GM12878 (cell line): ENCODE measurements at regions not wholly inside any gene's neighbourhood (a gene's known extent, or its start where the extent isn't known, plus 50 kb on each side); places are given as distances from the start of the nearest gene placed in this dataset.

Experiments
- CBFB ChIP-seq: IDR thresholded peaks from 2 replicates; pipeline ENCODE4 v1.6.1; 2016; ENCODE audit warnings: antibody characterized with exemption, low read depth
- CTCF ChIP-seq, 3 experiments: IDR thresholded peaks in 2 of 3; conservative IDR thresholded peaks in 1 of 3; 2 replicates each; pipeline ENCODE4 v1.5.1; 2011; ENCODE audit warnings: low read depth in 3 of 3, low read length in 3 of 3, mild to moderate bottlenecking in 3 of 3, control low read depth in 2 of 3, moderate library complexity in 2 of 3, inconsistent platforms in 1 of 3, mixed read lengths in 1 of 3; ENCODE audit not compliant: control insufficient read depth in 2 of 3, insufficient read depth in 1 of 3; ENCODE audit errors: extremely low read depth in 1 of 3
- FOXK2 ChIP-seq: fragments of 450-650 bp; IDR thresholded peaks from 2 replicates; pipeline ENCODE4 v1.6.1; 2017; ENCODE audit warnings: mild to moderate bottlenecking, moderate library complexity
- SPI1 ChIP-seq: IDR thresholded peaks from 2 replicates; pipeline ENCODE4 v1.6.1; 2011; ENCODE audit warnings: low read depth, mild to moderate bottlenecking, low read length, moderate library complexity, borderline replicate concordance; ENCODE audit not compliant: insufficient read depth
- TARDBP ChIP-seq: IDR thresholded peaks from 2 replicates; pipeline ENCODE4 v1.6.1; 2016; ENCODE audit warnings: borderline replicate concordance

- TF ChIP-seq TARDBP = no peak
- TF ChIP-seq CTCF (IDR thresholded peaks at IDR 0.05 in 2 of 3, conservative IDR thresholded peaks at IDR 0.05 in 1 of 3; ENCODE audit: control insufficient read depth in 2 of 3, extremely low read depth in 1 of 3, insufficient read depth in 1 of 3, low read depth in 3 of 3, low read length in 3 of 3) = no peak
- no peak for TF ChIP-seq FOXK2
- TF ChIP-seq SPI1 = no peak
- TF ChIP-seq CBFB = no peak
Observed at GRCh38 chr18:71689416-71690160, 854.6 kb downstream of the CBLN2 start.
